Osteocyte (in vitro differentiated cells): ENCODE measurements at regions not wholly inside any gene's neighbourhood (a gene's known extent, or its start where the extent isn't known, plus 50 kb on each side); places are given as distances from the start of the nearest gene placed in this dataset.
A peak's percentile ranks its signal among the peaks of the same experiment; 100 is the strongest.

Experiments
- DNase-seq: peaks from one replicate; pipeline ENCODE4 v3.0.0; 2021; ENCODE audit warnings: mixed read lengths; ENCODE audit not compliant: unreplicated experiment; ENCODE audit errors: extremely low spot score
- H3K27ac Mint-ChIP-seq: one replicate; pipeline ENCODE4 v1.8.0; 2021; ENCODE audit warnings: mild to moderate bottlenecking, mixed read lengths; ENCODE audit not compliant: unreplicated experiment
- H3K27me3 Mint-ChIP-seq: one replicate; pipeline ENCODE4 v1.8.0; 2021; ENCODE audit warnings: mixed read lengths; ENCODE audit not compliant: unreplicated experiment
- H3K36me3 Mint-ChIP-seq: one replicate; pipeline ENCODE4 v1.8.0; 2021; ENCODE audit warnings: mixed read lengths; ENCODE audit not compliant: unreplicated experiment
- H3K4me1 Mint-ChIP-seq: one replicate; pipeline ENCODE4 v1.8.0; 2021; ENCODE audit warnings: mixed read lengths; ENCODE audit not compliant: unreplicated experiment
- H3K4me3 Mint-ChIP-seq: one replicate; pipeline ENCODE4 v1.8.0; 2021; ENCODE audit warnings: mild to moderate bottlenecking, moderate library complexity, mixed read lengths; ENCODE audit not compliant: unreplicated experiment
- H3K9me3 Mint-ChIP-seq: one replicate; pipeline ENCODE4 v1.8.0; 2021; ENCODE audit warnings: mixed read lengths; ENCODE audit not compliant: unreplicated experiment
- CTCF ChIP-seq: fragments of 200-600 bp; sonication (generic); IDR thresholded peaks from 2 replicates; pipeline ENCODE4 v1.5.0; 2021; ENCODE audit warnings: antibody characterized with exemption, mild to moderate bottlenecking, moderate library complexity

GRCh38 chr2:239774933-239775622 lies 250.1 kb downstream of the NDUFA10 start:
- no peaks in the 10 kb centered on the region for H3K4me1 Mint-ChIP-seq
- TF ChIP-seq CTCF: no peak
- no peaks in the 10 kb centered on the region for H3K36me3 Mint-ChIP-seq
- H3K9me3 Mint-ChIP-seq: peaks cover 7% of the 10 kb centered on the region
- peak; percentile 68 for DNase-seq
- H3K27me3 Mint-ChIP-seq: no peaks in the 10 kb centered on the region
- H3K4me3 Mint-ChIP-seq: no peak overlapping the region
- H3K27ac Mint-ChIP-seq: no peak overlapping the region

GRCh38 chr2:239774142-239774462 lies 251.0 kb downstream of the NDUFA10 start:
- no peaks in the 10 kb centered on the region for H3K27me3 Mint-ChIP-seq
- H3K4me3 Mint-ChIP-seq: no peak overlapping the region
- no peak overlapping the region for H3K27ac Mint-ChIP-seq
- no peaks in the 10 kb centered on the region for H3K4me1 Mint-ChIP-seq
- TF ChIP-seq CTCF: no peak
- no peaks in the 10 kb centered on the region for H3K36me3 Mint-ChIP-seq
- peaks cover 10% of the 10 kb centered on the region for H3K9me3 Mint-ChIP-seq
- DNase-seq: peak; percentile 66

GRCh38 chr2:239773228-239774141 lies 251.7 kb downstream of the NDUFA10 start:
- Mint-ChIP-seq H3K36me3 (peaks cover 3% of the 10 kb centered on the region), H3K27ac (no peak overlapping the region), H3K4me1 (no peaks in the 10 kb centered on the region), H3K9me3 (peaks cover 13% of the 10 kb centered on the region), H3K27me3 (no peaks in the 10 kb centered on the region), H3K4me3 (no peak overlapping the region)
- TF ChIP-seq CTCF: no peak
- peak; percentile 76 for DNase-seq

GRCh38 chr2:239772721-239773120 lies 252.4 kb downstream of the NDUFA10 start:
- Mint-ChIP-seq H3K36me3 (peaks cover 3% of the 10 kb centered on the region), H3K9me3 (peaks cover 13% of the 10 kb centered on the region), H3K4me1 (no peaks in the 10 kb centered on the region), H3K4me3 (no peak overlapping the region), H3K27me3 (no peaks in the 10 kb centered on the region), H3K27ac (no peak overlapping the region)
- DNase-seq: peak; percentile 65
- no peak for TF ChIP-seq CTCF

GRCh38 chr2:239770246-239770639 lies 254.9 kb downstream of the NDUFA10 start:
- H3K36me3 Mint-ChIP-seq: peaks cover 3% of the 10 kb centered on the region
- H3K27me3 Mint-ChIP-seq: no peaks in the 10 kb centered on the region
- H3K9me3 Mint-ChIP-seq: peaks cover 13% of the 10 kb centered on the region
- DNase-seq: no peak
- H3K4me1 Mint-ChIP-seq: no peaks in the 10 kb centered on the region
- no peak overlapping the region for H3K27ac Mint-ChIP-seq
- no peak overlapping the region for H3K4me3 Mint-ChIP-seq
- TF ChIP-seq CTCF: no peak
